H1 (cell line): ENCODE measurements at regions not wholly inside any gene's neighbourhood (a gene's known extent, or its start where the extent isn't known, plus 50 kb on each side); places are given as distances from the start of the nearest gene placed in this dataset.

ENCODE experiments used
- CTCF ChIA-PET: fragments of 300-600 bp; sonication (Branson Sonifier 250); formaldehyde crosslinking; loops from one replicate; lab custom pipeline; 2021; ENCODE audit not compliant: partially characterized antibody; lab: Charles Lee
- POLR2A ChIA-PET: fragments of 300-600 bp; sonication (Branson Sonifier 250); formaldehyde crosslinking; loops from one replicate; lab custom pipeline; 2021; ENCODE audit warnings: inconsistent platforms; ENCODE audit not compliant: partially characterized antibody; lab: Charles Lee
- DNase-seq, 2 experiments: peaks; one replicate each; pipeline versions ENCODE4 v3.0.0 to v3.0.0-alpha.2; 2010 to 2022; ENCODE audit warnings: low spot score in 2 of 2, low read depth in 1 of 2, mixed read lengths in 1 of 2
- FAIRE-seq: peaks from 2 replicates; lab custom pipeline; 2011; peaks lifted over from hg19 to GRCh38; lab: Jason Lieb, UNC
- H2AFZ ChIP-seq: 2 replicates; pipeline ENCODE4 v1.8.1; 2012; ENCODE audit warnings: low read length, inconsistent platforms
- H2AK5ac ChIP-seq: 2 replicates; pipeline ENCODE4 v1.6.1; 2013; ENCODE audit warnings: low read depth, low read length
- H2BK120ac ChIP-seq: replicated peaks from 2 replicates; pipeline ENCODE3; 2013; ENCODE audit warnings: low read depth, low read length, inconsistent platforms
- H2BK12ac ChIP-seq: 2 replicates; pipeline ENCODE4 v1.6.1; 2013; ENCODE audit warnings: low read depth, low read length
- H2BK15ac ChIP-seq: 2 replicates; pipeline ENCODE4 v1.6.1; 2013; ENCODE audit warnings: low read length
- H2BK20ac ChIP-seq: 2 replicates; pipeline ENCODE4 v1.6.1; 2013; ENCODE audit warnings: low read length
- H2BK5ac ChIP-seq: 2 replicates; pipeline ENCODE4 v1.6.1; 2013; ENCODE audit warnings: low read depth, low read length
- H3K14ac ChIP-seq: 2 replicates; pipeline ENCODE4 v1.6.1; 2013; ENCODE audit warnings: inconsistent platforms; ENCODE audit not compliant: insufficient read length
- H3K18ac ChIP-seq: 2 replicates; pipeline ENCODE4 v1.6.1; 2013; ENCODE audit warnings: low read length; ENCODE audit errors: extremely low read depth
- H3K23ac ChIP-seq: 2 replicates; pipeline ENCODE4 v1.6.1; 2013; ENCODE audit warnings: inconsistent platforms; ENCODE audit not compliant: insufficient read length
- H3K23me2 ChIP-seq: 2 replicates; pipeline ENCODE4 v1.6.1; 2013; ENCODE audit warnings: low read depth, low read length
- H3K27ac ChIP-seq: 2 replicates; pipeline ENCODE4 v1.6.1; 2011; ENCODE audit warnings: low read depth, low read length, inconsistent platforms
- H3K27me3 ChIP-seq, 4 experiments: replicated peaks in 1 of 4; 1 replicate in 1 of 4; 2 replicates in 3 of 4; pipeline versions ENCODE4 v1.6.1 to v1.8.1; 2011 to 2013; ENCODE audit warnings: low read length in 3 of 4, mild to moderate bottlenecking in 3 of 4, inconsistent platforms in 2 of 4, mixed read lengths in 2 of 4, moderate library complexity in 1 of 4; ENCODE audit not compliant: control insufficient read depth in 3 of 4, insufficient read depth in 3 of 4; ENCODE audit errors: extremely low read depth in 1 of 4
- H3K36me3 ChIP-seq, 4 experiments: 2 replicates each; pipeline versions ENCODE4 v1.6.1 to v1.8.1; 2011 to 2013; ENCODE audit warnings: mild to moderate bottlenecking in 4 of 4, low read length in 3 of 4, moderate library complexity in 2 of 4, control low read depth in 1 of 4, inconsistent platforms in 1 of 4; ENCODE audit not compliant: insufficient read depth in 4 of 4, control insufficient read depth in 2 of 4
- H3K4ac ChIP-seq: replicated peaks from 2 replicates; pipeline ENCODE3; 2013; ENCODE audit warnings: low read length, low read depth, mixed read lengths, inconsistent platforms; ENCODE audit not compliant: insufficient read length
- H3K4me1 ChIP-seq, 4 experiments: replicated peaks in 1 of 4; 1 replicate in 1 of 4; 2 replicates in 3 of 4; pipeline versions ENCODE4 v1.6.1 to v1.8.1; 2011 to 2013; ENCODE audit warnings: low read length in 3 of 4, inconsistent platforms in 2 of 4, mixed read lengths in 1 of 4; ENCODE audit not compliant: insufficient read depth in 4 of 4, control insufficient read depth in 3 of 4
- H3K4me2 ChIP-seq, 2 experiments: 2 replicates each; pipeline versions ENCODE4 v1.6.1 to v1.8.1; 2011 to 2013; ENCODE audit warnings: low read depth in 2 of 2, low read length in 2 of 2, control low read depth in 1 of 2, inconsistent platforms in 1 of 2, mild to moderate bottlenecking in 1 of 2; ENCODE audit not compliant: insufficient read depth in 1 of 2
- H3K4me3 ChIP-seq, 4 experiments: fragments of 200-600, 300-600 bp in 1 of 4; sonication (generic), shearing (Covaris generic), sonication (Bioruptor Twin) in 1 of 4; 2 replicates each; pipeline versions ENCODE4 v1.5.1 to v1.8.1; 2011 to 2016; ENCODE audit warnings: low read length in 4 of 4, low read depth in 3 of 4, control low read depth in 2 of 4, inconsistent platforms in 2 of 4, mild to moderate bottlenecking in 2 of 4, mixed read lengths in 1 of 4, moderate library complexity in 1 of 4; ENCODE audit not compliant: insufficient read depth in 2 of 4; ENCODE audit errors: extremely low read depth in 1 of 4
- H3K56ac ChIP-seq: replicated peaks from 2 replicates; pipeline ENCODE3; 2013; ENCODE audit warnings: low read depth, mild to moderate bottlenecking, mixed read lengths, low read length, inconsistent platforms; ENCODE audit not compliant: insufficient read length
- H3K79me1 ChIP-seq: 2 replicates; pipeline ENCODE4 v1.6.1; 2013; ENCODE audit warnings: low read depth, low read length, control low read depth
- H3K79me2 ChIP-seq, 2 experiments: 2 replicates each; pipeline versions ENCODE4 v1.6.1 to v1.8.1; 2012 to 2013; ENCODE audit warnings: low read length in 2 of 2, mild to moderate bottlenecking in 2 of 2, inconsistent platforms in 1 of 2; ENCODE audit not compliant: insufficient read depth in 2 of 2, control insufficient read depth in 1 of 2
- H3K9ac ChIP-seq, 4 experiments: replicated peaks in 1 of 4; 1 replicate in 1 of 4; 2 replicates in 3 of 4; pipeline versions ENCODE4 v1.6.1 to v1.8.1; 2011 to 2013; ENCODE audit warnings: low read depth in 3 of 4, low read length in 3 of 4, control low read depth in 2 of 4, mild to moderate bottlenecking in 2 of 4, moderate library complexity in 2 of 4, inconsistent platforms in 1 of 4; ENCODE audit errors: extremely low read depth in 1 of 4
- H3K9me3 ChIP-seq, 2 experiments: 2 replicates each; pipeline versions ENCODE4 v1.6.1 to v1.8.1; 2012 to 2013; ENCODE audit warnings: mild to moderate bottlenecking in 2 of 2, moderate library complexity in 2 of 2, control low read depth in 1 of 2, inconsistent platforms in 1 of 2, low read depth in 1 of 2, low read length in 1 of 2, mixed read lengths in 1 of 2; ENCODE audit not compliant: insufficient read depth in 2 of 2
- H4K20me1 ChIP-seq, 2 experiments: replicated peaks in 1 of 2; 2 replicates each; pipeline versions ENCODE3 to v1.8.1; 2011 to 2013; ENCODE audit warnings: inconsistent platforms in 2 of 2, low read length in 2 of 2, mild to moderate bottlenecking in 1 of 2; ENCODE audit not compliant: insufficient read depth in 2 of 2, control insufficient read depth in 1 of 2
- H4K5ac ChIP-seq: 2 replicates; pipeline ENCODE4 v1.6.1; 2013; ENCODE audit warnings: low read length, low read depth, mixed read lengths, inconsistent platforms; ENCODE audit not compliant: insufficient read length
- H4K8ac ChIP-seq: 2 replicates; pipeline ENCODE4 v1.8.0; 2013; ENCODE audit warnings: mild to moderate bottlenecking, moderate library complexity, low read length, inconsistent platforms; ENCODE audit not compliant: insufficient read depth; ENCODE audit errors: extremely low read depth
- H4K91ac ChIP-seq: replicated peaks from 2 replicates; pipeline ENCODE3; 2013; ENCODE audit warnings: low read length, mixed read lengths, inconsistent platforms; ENCODE audit not compliant: insufficient read length
- CHD1 ChIP-seq: IDR thresholded peaks from 2 replicates; pipeline ENCODE4 v1.6.1; 2012; ENCODE audit warnings: low read depth, low read length, improper control_type of control experiment
- WGBS, 2 experiments: shearing (Covaris generic) in 1 of 2; methylation state at CpG; one replicate each; pipeline versions ENCODE4 v1.1.6 to v1.1.7; 2013 to 2015; ENCODE audit warnings: low lambda C conversion rate in 2 of 2, mixed read lengths in 2 of 2, inconsistent platforms in 1 of 2, low coverage in 1 of 2, missing lambda C conversion rate in 1 of 2; ENCODE audit not compliant: insufficient replicate concordance in 2 of 2, insufficient coverage in 1 of 2, insufficient read length in 1 of 2; ENCODE audit errors: extremely low coverage in 1 of 2, missing lambda C conversion rate in 1 of 2; 5-methylcytosine and 5-hydroxymethylcytosine counted together
- TF ChIP-seq, protein P1 (sequence below): IDR thresholded peaks from 2 replicates; pipeline ENCODE4 v1.6.1; 2012; ENCODE audit warnings: inconsistent platforms

GRCh38 chr5:143923634-143924266 lies 111.8 kb downstream of the HMHB1 start:
- Histone ChIP-seq H2BK120ac (no peak overlapping the region), H3K4me1 (peaks cover 0 to 7% (median 0%) of the 10 kb centered on the region in 4 experiments; a peak in 2 of 7 replicates), H3K56ac (no peak overlapping the region), H3K27ac (no peak overlapping the region), H3K18ac (no peak overlapping the region), H3K23ac (no peak overlapping the region), H3K27me3 (no peaks in the 10 kb centered on the region), H3K23me2 (no peaks in the 10 kb centered on the region), H4K5ac (no peak overlapping the region), H3K14ac (no peak overlapping the region), H4K8ac (no peak overlapping the region), H3K9me3 (no peaks in the 10 kb centered on the region), H3K4me2 (no peak overlapping the region), H2BK5ac (no peak overlapping the region), H2BK15ac (no peak overlapping the region), H3K9ac (no peak overlapping the region), H3K79me1 (no peaks in the 10 kb centered on the region), H3K4ac (no peak overlapping the region), H3K36me3 (no peaks in the 10 kb centered on the region), H2BK20ac (no peak overlapping the region; the same call in 1 of the 2 replicates), H2BK12ac (peak overlapping the region; percentile 46; the same call in 1 of the 2 replicates), H2AFZ (peak overlapping the region; percentile 26; the same call in 1 of the 2 replicates), H4K20me1 (no peaks in the 10 kb centered on the region), H3K4me3 (no peak overlapping the region), H3K79me2 (no peaks in the 10 kb centered on the region), H4K91ac (peak overlapping the region; percentile 42), H2AK5ac (no peak overlapping the region)
- 91% methylated on average over 6 of the region's 6 CpGs; no CpG with 5 or more reads in 1 of the 2 experiments for WGBS, 2 experiments
- no peak for FAIRE-seq
- CTCF ChIA-PET: no interaction called here
- POLR2A ChIA-PET: no interaction called here
- DNase-seq: no peak
- TF ChIP-seq, protein P1, sequence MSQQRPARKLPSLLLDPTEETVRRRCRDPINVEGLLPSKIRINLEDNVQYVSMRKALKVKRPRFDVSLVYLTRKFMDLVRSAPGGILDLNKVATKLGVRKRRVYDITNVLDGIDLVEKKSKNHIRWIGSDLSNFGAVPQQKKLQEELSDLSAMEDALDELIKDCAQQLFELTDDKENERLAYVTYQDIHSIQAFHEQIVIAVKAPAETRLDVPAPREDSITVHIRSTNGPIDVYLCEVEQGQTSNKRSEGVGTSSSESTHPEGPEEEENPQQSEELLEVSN: no peak
- TF ChIP-seq CHD1: no peak
